DMS53 treated with DMSO at 0.1 percent for 48 hours (cell line): ENCODE measurements at regions not wholly inside any gene's neighbourhood (a gene's known extent, or its start where the extent isn't known, plus 50 kb on each side); places are given as distances from the start of the nearest gene placed in this dataset.

Experiments
- DNase-seq: peaks from one replicate; lab custom pipeline; 2025; ENCODE audit not compliant: unreplicated experiment; lab: John Stamatoyannopoulos, UW

DNA sequence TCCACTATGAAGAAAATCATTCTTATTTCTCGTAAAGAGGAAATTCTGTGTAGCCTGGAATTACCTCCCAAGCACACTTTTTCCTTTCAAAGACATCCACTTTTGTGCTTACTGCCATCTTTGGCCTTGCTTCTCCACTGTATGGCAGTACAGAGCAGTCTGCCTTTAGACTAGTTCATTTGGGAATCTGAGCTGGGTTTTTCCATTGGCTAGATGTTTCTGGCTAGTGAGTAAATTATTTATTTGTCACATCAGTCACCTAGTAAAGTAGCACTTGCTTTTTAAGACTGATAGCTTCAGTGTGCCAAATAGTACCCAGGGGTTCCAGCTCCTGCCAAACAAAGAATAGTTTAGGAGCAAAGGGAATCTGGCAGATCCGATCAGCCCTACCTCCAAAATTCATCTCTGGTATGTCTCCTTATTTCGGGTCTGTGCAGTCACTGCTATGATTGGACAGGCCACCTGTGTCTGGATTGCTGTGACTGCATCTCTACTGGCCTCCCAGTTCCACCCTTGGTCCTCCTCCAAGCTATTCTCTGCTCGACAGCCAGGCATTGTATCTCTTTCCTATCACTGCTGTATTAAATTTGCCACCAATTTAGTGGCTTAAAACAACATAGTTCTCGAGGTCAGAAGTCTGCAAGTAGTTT, 97.6 kb downstream of the NUDT12 start:
- no peak for DNase-seq

DNA sequence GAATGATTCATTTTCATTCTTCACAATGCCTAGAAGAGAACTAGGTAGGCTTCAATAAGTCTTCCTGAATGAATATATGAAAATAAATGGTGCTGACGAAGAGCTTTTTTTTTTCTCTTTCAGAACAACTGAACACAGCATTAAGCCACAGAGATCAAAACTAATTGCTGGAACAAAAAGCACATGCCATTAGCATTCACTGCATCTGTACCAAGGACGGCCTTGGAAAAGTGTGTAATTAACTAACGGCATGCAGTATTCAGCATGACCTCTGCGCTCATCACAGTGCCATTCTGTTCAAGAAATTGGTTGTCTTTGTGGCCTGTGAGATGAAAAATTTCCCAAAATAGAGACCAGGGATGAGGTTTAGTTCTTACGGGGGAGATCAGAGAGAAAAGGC, 99.3 kb downstream of the NUDT12 start:
- DNase-seq: no peak

DNA sequence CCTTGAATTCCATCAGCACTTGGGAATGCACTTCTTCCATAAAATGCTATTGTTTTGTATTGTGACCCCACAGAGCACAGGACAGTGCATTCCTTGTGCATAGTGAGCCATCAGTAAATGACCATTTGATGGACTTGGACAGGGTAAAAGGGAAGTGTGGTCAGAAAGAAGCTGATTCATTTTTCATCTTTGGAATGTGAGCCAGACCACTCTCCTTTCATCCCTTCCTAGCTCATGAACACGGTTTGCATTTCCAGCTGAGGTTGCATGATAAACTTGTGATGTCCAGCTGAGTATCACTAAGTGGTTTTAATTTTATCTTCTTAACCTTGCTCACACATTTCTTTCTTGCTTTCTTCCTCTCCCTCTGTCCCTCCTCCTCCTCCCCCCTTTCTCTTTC, 101.3 kb downstream of the NUDT12 start:
- no peak for DNase-seq

DNA sequence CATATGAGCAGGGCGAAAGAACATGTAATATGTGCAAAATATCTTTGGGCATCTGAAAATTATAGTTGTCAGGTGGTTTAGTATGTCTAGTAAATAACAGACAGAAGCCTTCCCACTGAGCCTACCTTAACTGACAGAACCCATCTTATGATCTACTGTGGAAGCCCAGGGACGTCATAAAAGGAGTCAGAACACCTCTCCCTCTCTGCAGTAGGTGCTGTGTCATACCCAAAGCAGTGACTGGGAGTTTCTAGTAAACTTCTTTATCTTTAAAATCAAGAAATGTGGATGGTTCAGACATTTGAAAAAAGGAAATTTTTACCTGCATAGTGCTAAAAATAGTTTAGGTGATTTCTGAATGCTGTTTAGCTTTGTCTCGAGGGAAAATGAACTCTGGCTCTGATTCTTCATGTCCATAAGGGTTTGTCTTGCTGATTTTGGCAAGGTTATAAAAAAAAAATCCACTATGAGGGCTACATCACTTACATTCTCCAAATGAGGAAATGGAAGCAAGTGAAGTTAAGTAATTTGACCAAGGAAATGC, 104.0 kb downstream of the NUDT12 start:
- no peak for DNase-seq

DNA sequence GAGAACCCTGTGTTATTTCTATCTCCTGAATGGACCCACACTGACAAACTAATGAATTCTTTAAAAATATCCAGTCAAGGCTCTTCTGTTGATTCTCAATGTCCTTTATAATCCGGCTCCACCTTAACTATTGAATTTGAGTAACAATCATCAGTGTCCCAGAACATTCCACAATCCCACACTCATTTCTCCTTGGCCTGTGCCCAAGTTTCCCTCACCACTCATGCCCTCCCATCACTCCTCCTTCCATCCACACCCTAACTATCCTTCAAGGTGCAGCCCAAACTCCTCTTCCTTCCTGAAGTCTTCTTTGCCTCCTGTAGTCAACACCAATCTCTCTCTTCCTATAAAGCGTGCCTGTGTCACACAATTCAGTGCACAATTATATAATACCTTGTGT, 106.1 kb downstream of the NUDT12 start:
- no peak for DNase-seq

DNA sequence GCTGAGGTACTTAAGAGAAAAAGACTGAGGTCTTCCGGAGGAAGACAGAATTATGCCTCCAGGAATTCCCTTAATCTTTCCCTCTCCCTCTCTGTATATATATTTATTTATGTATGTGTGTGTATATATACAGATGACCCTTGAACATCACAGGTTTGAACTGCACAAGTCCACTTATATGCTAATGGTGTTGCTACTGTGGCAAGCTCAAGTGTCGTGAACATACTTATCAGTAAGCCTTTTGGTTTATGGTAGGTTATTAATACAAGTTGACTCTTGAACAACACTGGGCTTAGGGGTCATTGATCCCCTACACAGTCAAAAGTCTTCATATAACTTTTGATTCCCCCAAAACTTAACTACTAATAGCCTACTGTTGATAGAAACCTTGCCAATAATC, 106.8 kb downstream of the NUDT12 start:
- no peak for DNase-seq

DNA sequence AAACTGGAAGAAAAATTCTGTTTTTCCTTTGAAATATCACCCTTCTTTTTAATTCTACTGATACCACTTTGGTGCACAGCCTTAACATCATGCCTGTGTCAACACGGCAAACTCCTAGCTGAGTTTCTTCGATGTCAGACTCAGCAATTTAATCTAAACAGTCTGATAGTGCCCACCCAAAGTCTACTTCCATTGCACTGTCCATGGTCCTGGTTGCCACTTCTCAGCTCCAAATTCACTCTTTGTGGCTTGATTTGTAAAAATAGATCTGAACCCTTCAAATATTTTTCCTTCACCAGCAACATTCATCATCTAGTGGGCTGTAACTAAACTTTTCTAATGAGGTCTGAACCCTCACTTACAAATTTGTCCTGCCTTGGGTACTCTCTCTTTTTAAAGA, 107.8 kb downstream of the NUDT12 start:
- no peak for DNase-seq

DNA sequence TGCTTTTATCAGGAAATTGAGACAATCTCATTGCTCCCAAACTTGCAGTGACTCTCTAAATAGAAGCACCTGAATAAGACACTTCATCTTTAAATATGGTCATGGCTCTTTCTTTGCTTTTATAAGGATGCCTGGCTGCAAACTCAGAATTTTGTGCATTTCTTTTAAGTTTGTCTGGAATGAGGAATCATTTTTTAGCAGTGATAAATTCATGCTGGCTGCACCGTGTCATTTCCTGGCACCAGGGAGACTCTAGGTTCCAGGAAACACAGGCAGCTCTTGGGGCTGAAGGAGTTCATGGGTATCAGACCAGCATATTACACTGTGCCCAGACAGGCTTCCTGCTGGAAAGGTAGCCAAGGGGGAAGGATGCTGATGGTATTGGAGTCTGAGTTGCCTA, 109.9 kb downstream of the NUDT12 start:
- no peak for DNase-seq

DNA sequence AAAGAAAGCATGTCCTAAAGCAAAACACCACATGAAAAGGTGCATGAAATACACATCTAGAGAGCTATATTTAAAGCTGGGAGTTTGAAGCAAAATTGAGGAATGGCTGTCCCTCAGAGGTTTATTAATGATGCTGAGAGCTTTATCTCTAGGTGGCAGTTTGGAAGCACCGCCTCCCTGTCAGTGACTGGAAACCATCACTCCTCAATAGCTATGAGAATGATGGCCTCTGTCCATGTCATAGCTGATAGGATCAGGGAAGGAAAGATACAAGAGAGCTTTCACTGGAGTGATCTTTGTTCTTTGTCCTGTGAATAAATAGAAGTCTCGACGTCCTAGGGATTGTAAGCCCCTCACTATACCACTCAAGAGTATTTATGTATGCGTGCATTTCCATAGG, 110.5 kb downstream of the NUDT12 start:
- no peak for DNase-seq

DNA sequence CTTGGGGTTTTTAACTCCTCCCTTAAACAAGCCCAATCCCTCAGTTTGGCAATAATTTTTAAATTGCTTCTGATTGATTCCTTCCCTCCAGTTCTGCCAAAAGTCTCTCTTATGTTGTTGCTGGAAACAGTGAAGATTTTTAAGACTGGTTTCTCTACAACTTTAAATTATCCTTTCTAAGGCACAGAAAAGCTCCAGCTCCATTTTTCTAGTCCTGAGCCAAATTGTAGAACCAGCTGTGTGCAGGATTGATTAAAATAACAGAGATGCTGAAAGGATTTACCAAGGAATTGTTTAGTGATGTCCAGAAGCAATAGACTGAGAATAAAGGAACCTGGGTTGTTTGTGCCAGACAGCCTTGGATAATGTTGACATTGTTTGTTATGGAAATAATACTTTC, 111.3 kb downstream of the NUDT12 start:
- no peak for DNase-seq

DNA sequence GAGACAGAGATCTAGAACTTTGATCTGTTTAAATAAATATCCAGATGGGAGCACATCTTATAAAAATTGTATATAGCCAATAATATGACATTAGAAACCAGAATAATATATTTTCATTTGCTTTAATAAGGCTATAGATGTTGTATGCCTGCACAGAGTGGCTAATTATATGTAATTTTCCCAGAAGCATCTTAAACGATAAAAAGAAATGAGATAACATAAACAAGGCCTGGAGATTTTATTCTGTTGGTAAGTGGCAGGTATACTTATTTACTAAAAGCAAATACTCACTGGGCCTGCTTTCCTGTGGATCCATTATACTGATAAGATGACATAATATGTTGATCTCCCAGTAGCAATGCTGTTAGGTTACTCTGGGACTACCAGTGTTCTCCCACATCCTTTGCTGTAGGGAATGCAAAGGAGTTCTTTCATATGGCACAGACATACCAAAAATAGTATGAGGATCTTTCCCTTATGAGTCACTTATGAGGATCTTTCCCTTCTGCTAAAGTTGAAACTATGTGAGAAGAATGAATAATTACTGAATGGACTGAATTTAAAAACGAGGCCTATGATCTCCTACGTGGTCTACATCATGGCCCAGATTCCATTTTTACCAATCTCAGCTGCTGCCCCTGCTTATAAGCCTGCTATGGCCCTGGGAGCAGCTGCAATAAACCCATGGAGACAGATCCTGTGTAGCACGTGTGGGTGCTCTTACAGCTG, 112.1 kb downstream of the NUDT12 start:
- no peak for DNase-seq

DNA sequence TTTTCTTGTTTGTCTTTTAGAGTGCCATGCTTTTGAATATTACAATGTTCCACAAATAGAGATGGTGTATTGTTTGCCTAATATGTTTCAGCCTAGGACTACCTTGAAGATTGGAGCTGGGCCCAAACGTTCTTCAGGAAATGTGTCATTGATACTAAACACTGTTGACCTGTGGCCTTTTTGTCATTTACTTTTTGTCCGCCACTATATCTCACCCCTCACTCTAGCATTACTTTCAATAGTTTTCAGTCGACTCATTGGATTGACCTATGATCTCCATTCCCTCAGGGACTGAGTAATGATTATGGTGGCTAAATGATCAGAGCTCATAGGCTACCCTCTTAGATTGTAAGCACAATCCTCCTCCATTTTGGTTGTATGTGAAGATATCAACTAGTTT, 115.8 kb downstream of the NUDT12 start:
- DNase-seq: no peak

DNA sequence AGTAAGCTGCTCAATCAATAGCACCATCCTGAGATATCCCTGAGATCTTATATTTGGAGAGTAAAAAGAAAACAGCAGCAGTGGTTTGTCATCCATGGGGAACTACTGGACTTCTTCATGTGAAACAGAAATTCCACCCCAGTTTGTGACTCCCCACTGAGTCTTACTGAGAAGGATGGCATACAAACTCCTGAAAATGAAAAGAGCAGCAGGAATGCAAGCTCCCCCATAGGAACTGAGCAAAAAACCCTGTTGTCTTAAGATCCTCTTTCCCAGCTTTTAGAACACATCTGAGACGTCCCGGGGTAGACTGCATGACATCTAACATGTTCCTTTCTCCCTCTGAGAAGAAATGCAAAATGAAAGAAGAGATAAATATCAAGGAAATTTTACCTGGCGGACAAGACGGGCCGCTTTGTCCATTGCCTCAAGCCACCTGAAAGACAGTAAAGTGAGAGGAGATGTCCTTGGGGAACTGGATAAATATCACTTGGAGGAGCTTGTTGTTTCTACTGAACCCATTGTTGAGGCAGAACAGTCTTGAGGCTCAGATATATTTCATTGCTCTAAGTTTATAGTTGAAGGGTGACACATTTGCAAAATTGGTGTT, 117.1 kb downstream of the NUDT12 start:
- DNase-seq: no peak

DNA sequence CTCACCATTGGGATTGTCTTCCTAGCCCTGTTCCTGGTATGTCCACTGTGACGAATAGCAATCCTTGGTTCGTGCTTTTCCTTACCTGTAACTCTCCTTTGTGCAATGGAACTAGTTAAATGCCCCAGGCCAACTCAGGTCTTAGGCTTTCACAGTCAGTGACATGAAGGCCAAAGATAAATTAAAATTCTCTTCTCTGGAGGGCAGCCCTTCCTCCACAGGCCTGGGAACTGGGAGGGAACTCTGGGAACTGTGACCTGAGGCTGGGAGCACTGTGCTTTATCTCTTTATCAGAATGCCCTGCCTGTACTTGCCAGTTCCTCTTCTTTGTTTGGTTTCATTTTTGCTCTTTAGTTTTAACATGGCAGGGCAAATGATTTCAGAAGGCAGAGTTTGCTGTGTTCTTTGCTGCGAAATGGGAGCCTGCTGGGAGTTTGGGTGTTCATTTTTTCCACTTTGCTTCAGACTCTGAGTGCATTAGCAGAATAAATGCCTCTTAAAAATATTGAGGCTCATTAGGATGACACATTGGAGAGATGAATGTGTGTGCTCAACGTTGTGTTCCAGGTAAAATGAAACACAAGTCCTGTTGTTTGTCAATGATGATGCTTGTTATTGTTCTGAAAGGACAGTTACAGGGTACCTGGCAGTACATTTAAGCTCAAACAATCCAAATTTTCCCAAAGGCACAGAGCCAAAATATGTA, 118.1 kb downstream of the NUDT12 start:
- no peak for DNase-seq

DNA sequence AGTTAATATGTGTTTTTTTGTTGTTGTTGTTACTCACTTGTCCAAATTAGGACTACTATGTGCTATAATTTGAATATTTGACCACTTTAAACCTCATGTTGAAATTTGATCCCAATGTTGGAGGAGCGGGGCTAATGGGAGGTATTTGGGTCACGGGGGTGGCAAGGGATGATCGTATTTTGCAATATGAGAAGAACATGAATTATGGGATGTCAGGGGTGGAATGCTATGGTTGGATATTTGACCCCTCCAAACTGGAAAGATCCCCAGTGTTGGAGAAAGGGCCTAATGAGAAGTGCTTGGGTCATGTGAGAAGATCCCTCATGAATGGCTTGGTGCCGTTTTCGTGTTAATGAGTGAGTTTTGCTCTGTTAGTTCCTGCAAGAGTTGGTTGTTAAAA, 119.8 kb downstream of the NUDT12 start:
- no peak for DNase-seq

DNA sequence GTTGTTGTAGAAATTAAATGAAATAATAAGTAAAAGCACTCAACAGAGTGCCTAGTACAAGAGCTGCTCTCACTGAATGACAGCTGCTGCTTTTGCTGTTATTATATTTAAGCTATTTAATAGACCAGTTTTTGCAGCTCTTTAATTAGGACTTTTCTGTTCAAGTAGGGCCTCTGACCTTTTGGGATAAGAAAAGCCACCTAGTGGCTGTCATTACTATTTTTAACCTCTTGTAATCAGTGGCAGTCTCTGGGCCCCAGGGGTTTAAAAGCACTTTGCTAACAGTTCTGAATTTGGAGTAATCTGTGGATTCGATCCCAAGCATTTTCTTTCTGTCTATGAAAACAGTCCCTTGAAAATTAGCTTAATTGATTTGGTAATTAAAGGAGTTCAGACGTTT, 121.1 kb downstream of the NUDT12 start:
- no peak for DNase-seq

DNA sequence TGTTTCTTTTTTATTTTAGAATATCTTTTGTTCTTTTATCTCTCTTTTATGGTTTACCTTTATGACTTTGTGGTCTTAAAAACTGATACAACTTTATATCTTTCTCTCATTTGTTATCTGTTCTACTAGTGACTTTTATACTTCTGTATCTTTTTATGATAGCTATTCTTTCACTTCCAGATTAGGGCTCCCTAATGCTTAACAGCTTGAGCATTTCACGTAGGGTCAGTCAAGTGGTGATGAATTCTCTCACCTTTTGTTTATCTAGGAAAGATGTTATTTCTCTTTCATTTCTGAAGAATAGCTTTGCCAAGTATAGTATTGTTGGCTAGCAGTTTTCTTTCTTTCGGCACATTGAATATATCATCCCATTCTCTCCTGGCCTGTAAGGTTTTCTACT, 123.6 kb downstream of the NUDT12 start:
- no peak for DNase-seq

DNA sequence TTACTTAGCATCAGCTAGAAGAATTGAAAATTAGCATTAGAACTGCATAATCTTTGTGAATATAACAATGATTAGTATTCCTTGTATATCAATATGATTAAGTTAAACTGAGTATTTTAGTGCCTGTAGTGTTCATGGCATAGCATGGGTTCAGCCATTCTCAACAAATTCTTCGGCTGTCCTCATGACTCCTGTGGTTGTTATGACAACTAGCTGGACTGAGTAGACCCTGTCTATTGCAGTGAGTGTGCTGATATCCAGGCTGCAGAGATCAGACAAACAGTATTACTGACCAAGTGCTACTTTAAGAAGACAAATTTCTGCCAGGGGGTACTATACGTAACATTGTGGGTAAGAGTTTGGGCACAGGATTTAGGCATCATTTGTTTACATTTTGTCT, 125.9 kb downstream of the NUDT12 start:
- DNase-seq: no peak

DNA sequence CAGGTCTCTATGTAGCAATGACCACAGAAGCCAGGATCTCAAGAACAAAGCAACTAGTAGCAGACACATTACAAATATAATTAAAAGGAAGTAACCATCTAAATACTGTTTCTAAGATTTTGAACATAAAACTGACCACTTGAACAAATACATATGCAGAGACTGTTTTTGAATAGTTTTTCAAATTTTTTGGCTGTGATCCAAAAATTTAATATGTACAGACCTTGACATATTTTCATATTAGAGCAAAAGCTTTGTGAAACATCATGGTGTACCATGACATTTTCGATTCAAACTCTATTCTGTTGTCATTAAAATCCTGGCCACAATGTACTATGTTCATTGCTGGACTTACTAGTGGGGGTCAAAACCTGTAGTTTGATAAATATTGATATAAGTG, 126.5 kb downstream of the NUDT12 start:
- DNase-seq: no peak

DNA sequence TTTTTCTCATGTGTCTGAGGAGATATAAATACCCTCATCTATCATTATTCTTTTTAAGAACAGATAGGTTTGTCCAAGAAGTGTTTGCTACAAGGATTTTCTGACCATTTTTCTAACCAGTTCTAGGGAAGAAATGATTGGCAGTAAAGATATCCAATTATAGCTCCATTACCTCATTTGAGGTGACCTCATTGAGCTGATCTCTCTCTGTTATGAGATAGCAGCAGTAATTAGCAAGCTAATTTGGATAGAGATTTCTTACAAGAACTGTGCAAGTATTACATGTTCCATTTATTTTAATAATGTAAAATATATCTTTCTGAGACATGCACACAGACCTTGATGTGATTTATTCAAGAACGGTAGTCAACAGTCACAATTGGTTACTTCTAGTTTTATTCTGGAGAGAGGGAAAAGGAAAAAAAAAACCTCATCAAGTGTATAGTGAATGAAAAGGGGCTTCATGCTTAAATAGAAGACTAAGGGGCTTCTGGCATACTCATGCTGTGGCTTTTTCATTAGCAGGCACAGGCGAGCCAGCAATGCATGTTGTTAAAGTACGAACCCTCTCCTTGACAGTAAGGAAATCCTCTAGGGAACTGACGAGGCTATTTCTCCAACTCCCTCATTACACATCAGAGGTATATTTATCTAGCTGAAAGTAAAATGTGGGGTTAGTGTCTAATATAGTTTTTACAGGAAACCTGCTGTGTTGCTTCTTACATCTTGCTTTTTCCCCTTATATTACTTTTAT, 127.3 kb downstream of the NUDT12 start:
- no peak for DNase-seq

DNA sequence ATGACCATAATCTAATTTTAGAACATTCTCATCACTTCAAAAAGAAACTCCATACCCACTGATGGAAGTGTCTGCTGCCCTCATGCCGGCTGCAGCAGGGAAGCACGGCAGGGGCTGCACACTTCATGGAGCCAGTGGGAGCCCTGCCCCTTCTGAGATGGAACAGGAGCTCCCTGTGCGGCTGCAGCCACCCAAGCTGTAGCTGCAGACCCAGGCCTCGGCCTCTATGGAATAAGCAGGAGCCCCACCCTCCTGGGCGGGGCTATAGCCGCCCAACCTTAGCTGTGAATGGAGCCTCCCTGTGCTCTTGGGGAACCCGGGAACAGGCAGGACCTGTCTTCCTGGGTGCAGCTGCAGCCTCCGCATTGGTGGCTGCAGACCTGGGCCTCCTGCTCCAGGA, 128.5 kb downstream of the NUDT12 start:
- no peak for DNase-seq
